ENCODE measurements at regions not wholly inside any gene's neighbourhood (a gene's known extent, or its start where the extent isn't known, plus 50 kb on each side); places are given as distances from the start of the nearest gene placed in this dataset.

DNA sequence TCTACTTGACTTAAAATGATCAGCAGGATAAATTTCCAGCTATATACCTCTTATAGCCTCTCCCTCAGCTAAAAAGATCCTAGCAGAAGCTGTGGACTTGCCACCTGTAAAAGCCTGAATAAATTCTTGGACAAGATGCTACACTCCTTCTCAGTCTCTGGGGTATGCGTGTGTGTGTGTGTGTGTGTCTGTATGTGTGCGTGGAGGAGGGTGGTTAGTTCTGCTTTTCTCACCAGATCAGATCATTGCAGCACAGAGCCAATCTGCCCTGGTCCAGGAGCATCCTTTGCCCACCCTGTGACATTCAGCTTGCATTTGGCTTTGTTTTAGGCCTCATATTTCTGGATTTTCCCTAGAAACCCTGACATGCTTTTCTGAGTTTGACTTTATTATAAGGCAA lies 438.3 kb downstream of the RFC3 start:
- no peak for DNase-seq

DNA sequence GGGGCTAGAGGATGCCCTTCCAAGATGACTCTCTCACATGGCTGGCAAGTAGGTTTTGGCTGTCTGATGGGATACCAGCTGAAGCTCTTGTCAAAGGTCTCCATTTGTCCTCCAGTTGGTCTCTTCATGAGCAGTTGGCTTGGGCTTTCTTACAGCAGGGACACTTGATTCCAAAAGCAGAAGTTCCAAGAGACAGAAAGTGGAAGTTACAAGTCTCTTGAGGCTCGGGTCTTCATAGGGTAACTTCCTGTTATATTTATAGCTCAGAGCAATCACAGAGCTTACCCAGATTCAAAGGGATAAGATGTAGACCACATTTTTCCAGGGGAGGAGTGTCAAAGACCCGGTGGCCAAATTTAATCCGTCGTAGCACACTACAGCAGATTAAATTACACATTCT lies 440.0 kb downstream of the RFC3 start:
- no peak for DNase-seq

DNA sequence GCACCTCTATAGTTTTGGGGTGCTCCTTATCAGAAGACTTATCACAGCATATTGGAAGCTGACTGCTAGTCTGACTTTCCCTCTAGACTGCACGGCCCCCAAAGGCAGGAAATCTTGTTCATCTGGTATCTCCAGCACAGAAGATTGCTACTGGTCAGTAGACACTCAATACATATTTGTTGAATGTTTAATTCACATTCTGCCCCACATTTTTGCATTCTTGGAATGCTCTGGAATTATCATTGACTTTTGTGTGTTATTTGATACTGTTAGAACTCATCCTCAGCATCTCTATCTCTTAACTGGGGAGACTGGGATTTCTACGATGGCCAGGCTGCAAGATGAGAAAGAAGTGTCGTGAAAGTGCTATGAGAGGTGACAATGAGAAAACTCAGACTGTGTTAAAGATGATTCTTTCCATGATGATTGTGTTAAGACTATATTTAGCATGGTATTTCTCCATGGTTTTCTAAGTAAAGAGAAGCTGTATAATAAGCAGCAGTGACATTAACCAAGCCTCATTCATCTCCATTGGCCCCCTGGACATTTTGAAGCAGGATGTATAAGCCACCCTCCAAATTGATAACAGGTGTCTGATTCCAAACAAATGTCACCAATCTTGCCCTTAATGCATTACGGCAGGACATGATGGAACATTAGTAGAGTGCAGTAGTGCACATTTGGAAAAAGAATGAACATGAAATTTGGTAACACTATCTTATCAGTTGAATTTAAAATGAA lies 440.9 kb downstream of the RFC3 start:
- DNase-seq, result no peak

DNA sequence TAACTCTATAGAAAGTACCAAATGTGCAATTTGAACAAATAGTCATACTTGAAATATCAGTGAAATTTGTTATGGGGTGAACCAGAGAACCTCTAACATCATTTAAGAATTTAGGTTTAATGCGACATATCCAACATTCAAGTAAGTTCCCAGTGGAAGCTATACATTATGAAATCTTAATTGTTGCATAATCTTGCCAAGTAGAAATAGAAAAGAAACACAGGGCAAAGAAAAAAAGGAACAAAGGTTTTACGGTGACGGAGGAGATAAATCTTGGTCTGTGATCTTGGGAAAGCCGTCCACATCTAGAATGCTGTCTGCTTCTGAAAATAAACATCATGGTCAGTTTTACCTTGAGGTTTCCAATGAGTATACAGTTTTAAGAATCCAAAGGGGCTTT lies 445.7 kb downstream of the RFC3 start:
- DNase-seq, result no peak

DNA sequence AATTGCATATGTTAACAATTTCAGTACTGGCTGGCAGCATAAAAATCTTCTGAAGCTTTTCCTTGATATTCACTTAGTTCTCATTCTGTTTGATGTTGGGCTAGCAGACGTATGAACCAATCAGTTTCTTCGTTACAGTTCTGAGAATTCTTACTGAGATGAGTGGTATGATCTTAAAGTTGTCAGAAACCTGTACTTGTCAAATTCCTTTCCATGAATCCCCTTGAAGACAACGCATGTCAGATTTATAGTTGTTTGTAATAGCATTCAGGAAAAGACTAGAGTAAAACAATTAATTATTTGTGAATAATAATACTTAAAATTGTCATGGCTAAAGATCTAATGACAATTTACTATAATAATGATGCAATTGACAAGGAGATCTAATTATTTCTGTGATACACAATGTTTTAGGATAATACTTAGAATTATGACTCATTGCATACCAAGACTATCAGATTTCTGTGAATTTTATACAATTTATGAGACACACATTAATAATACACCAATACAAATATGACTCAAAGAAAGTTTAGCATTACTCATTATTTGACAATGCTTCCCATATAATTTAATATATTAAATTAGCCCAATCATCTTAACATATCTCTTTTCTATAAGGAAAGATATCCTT lies 447.2 kb downstream of the RFC3 start:
- no peak for DNase-seq

GRCh38 chr13:34276764-34277163 lies 458.8 kb downstream of the RFC3 start:
- no peak for DNase-seq

- DNase-seq, result no peak
Measured at GRCh38 chr13:34277936-34278335, 460.0 kb downstream of the RFC3 start.

DNA sequence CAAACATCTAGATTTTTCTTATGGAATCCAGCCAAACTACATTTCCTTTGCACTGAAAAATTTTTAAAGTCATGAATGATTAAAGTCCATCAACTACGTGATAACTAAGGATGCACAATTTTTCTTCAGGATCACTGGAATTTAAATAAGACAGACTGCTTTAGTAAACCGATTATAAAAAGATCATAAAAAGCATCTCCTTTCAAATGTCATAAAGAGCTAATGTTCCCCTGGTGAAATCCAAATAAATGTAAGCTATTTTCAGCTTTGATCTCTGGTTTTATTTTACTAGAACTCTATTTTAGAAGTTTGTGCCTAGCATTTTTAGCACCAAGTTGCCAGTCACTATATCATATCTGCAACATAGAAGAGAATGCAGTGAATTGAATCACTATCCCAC lies 460.8 kb downstream of the RFC3 start:
- no peak for DNase-seq

GRCh38 chr13:34290661-34291060 lies 472.7 kb downstream of the RFC3 start:
- DNase-seq, result no peak

GRCh38 chr13:34294483-34295129 lies 476.7 kb downstream of the RFC3 start:
- no peak for DNase-seq

DNA sequence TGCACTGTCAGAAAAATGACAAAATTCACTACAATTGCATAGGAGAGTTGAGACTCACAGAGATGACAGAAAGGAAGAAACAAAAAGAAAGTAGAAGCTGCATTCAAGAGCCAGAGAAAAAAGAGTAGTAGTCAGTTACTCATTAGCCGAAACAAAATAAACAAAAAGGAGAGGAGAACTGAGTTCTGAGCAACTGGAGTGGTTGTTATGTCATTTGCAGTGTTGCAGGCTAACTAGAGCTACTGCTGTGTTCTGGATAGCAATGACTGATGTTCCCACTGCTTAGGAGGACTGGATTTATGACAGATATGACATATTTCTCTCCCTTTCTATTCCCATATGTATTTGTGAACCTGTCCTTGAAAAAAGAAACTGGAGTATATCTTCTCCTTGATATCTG lies 482.6 kb downstream of the RFC3 start:
- DNase-seq, result no peak

DNA sequence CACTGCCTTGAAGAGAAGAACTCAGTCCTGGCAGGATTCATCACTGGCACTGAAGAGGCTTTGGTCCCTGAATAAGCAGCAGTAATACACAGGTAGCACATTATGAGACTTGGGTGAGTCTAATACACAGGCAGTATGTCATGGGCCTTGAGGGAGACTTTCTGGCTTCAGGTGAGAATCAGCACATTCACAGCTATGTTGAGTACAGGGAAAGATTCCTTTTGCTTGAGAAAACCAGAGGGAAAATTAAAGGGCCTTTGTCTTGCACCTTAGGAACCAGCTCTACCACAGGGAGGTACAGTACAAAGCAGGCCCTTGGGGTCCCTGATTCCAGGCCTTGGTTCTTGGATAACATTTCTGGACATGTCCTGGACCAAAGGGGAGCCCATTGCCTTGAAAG lies 484.6 kb downstream of the RFC3 start:
- no peak for DNase-seq

DNA sequence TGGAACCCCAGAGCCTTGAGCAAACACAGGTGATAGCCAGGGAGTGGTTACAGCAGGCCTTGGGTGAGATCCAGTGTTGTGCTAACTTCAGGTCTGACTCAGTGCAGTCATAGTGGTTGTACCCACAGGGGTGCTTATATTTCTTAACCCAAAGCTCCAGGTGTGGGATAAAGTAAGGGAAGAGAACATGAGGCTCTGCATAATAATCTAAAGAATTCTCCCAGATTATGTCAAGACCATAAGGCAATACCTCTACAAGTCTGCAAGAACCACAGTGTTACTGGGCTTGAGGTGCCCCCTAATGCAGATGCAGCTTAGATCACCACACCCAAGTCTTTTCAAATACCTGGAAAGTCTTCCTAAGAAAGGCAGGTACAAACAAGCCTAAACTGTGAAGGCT lies 485.4 kb downstream of the RFC3 start:
- DNase-seq, result no peak

GRCh38 chr13:34307607-34308006 lies 489.7 kb downstream of the RFC3 start:
- no peak for DNase-seq

GRCh38 chr13:34308725-34309124 lies 490.8 kb downstream of the RFC3 start:
- DNase-seq, result no peak

DNA sequence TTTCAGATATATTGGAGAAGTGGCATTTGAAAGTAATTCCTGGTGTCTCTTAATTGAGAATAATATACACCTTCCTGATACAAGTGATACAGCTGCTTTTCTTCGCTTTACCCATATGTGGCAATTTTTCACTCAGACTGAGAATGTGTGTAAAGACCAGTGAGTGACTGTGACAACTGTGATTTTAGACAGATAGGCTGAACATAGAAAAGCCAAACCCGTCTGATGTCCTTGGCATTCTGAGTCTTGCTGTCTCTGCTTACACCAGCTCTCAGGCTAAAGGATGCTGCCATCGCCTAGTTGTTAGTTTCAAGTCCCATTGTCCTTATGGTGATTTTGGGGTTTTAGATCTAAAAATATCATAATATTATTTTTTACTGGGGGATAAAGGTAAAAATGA lies 492.6 kb downstream of the RFC3 start:
- DNase-seq, result no peak

DNA sequence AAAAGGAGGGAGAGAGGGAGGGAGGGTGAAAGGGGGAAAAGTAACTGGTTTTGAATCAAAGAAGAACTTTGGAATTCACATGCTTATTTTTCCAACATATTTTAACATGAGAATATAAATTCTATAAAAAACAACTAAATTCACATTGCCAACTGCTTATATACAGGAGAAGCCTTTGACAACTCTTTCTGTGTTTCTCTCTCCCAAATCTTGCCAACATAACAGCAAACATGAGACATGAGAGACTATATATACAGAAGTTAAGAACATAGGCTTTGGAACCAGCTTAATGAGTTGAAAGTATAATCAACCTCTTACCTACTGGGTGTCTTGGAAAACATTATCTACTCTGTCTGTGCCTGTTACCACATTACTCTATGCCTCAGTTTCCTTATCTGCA lies 493.3 kb downstream of the RFC3 start:
- DNase-seq, result no peak

GRCh38 chr13:34312578-34312977 lies 494.6 kb downstream of the RFC3 start:
- no peak for DNase-seq

DNA sequence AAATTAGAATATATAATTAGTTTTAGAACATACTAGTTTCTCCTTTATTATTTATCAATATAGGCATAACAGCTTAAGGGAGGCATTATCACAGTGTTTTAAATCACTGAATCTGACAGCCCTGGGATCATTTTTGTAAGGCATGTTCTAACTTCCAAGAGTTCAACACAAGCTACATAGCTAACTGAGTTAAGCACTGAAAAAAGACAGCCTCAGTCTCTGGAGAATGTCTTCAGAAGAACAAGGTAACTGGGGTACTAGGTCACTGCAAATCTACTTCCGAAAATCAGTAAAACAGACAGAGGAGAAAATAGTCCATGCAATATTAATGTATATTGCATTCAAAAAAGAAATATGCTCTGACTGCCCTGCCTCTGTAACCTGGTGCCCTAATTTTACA lies 502.1 kb downstream of the RFC3 start:
- DNase-seq, result no peak

- DNase-seq, result no peak
Measured at GRCh38 chr13:34322014-34322742, 504.2 kb downstream of the RFC3 start.

DNA sequence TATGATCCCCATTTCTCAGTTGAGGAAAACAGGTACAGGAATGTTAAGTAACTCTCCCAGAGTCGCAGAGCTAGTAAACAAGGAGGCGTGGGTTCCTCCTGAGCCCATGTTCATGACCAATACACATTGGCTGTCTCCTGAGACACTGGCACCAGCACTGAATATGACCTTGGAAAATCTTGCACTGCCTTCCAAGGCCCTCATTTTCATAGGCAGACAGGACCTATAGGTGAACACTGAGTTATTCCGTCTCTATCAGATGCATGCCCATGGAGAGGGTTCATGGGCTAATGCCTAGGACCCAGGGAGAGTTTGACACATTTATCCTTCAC lies 504.8 kb downstream of the RFC3 start:
- no peak for DNase-seq

GRCh38 chr13:34335014-34336007 lies 517.4 kb downstream of the RFC3 start:
- DNase-seq, result no peak

DNA sequence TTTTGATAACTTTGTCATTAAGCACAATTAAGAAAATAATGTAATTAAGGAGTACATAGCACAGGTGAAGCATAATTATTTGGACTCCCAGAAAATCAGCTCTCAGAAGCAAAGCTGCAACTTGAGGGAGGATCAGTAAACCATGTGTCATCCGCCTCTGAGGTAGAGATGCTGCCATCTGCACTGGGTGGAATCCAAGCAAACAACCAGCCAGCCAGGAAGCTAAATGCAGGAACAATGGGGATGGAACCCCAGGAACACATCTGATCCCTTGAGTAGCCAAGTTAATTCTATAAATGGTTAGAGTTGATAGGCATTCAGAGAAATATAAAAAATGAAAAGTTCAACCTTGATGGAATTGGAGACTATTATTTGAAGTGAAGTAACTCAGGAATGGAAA lies 520.2 kb downstream of the RFC3 start:
- DNase-seq, result no peak

All from stimulated activated CD4-positive, alpha-beta T cell treated with anti-CD3 and anti-CD28 coated beads, Interleukin-15, amount 100 ng/mL, for 24 hours (primary cell).